OCI-LY7 (cell line): ENCODE measurements at regions not wholly inside any gene's neighbourhood (a gene's known extent, or its start where the extent isn't known, plus 50 kb on each side); places are given as distances from the start of the nearest gene placed in this dataset.

Source experiments
- BruUV-seq: library from RNA; stranded (reverse); fragments of 400-500 nt; replicated peaks from 2 replicates; lab custom pipeline; 2021; lab: Mats Ljungman, UMichigan
- CTCF ChIA-PET: fragments of 300-600 bp; sonication (Branson Sonifier 250); formaldehyde crosslinking; loops from one replicate; lab custom pipeline; 2022; ENCODE audit warnings: antibody characterized with exemption; ENCODE audit not compliant: unreplicated experiment; lab: Charles Lee
- POLR2A ChIA-PET: fragments of 300-600 bp; sonication (Branson Sonifier 250); formaldehyde crosslinking; loops from one replicate; lab custom pipeline; 2022; ENCODE audit warnings: antibody characterized with exemption; lab: Charles Lee
- DNase-seq: peaks from one replicate; pipeline ENCODE4 v3.0.0-alpha.2; 2015; ENCODE audit warnings: low spot score
- H2AFZ ChIP-seq: fragments of 200-600 bp; sonication (generic), shearing (Covaris generic); 2 replicates; pipeline ENCODE4 v1.6.1; 2014; ENCODE audit warnings: mild to moderate bottlenecking, antibody characterized with exemption, low read length, moderate library complexity
- H3K27ac ChIP-seq: fragments of 200-600 bp; sonication (generic); 2 replicates; pipeline ENCODE4 v1.5.1; 2014; ENCODE audit warnings: mixed run types, low read depth, mild to moderate bottlenecking, moderate library complexity, low read length, inconsistent platforms; ENCODE audit not compliant: poor library complexity, severe bottlenecking
- H3K36me3 ChIP-seq: fragments of 200-600 bp; sonication (generic); 2 replicates; pipeline ENCODE4 v1.6.1; 2014; ENCODE audit warnings: mild to moderate bottlenecking, antibody characterized with exemption, low read length, moderate library complexity, mixed read lengths; ENCODE audit not compliant: insufficient read depth
- H3K4me1 ChIP-seq: fragments of 200-600 bp; sonication (generic); 2 replicates; pipeline ENCODE4 v1.5.1; 2014; ENCODE audit warnings: mild to moderate bottlenecking, low read length; ENCODE audit not compliant: insufficient read depth, poor library complexity, severe bottlenecking
- H3K4me2 ChIP-seq: fragments of 200-600 bp; sonication (generic); 2 replicates; pipeline ENCODE4 v1.6.1; 2014; ENCODE audit warnings: mild to moderate bottlenecking, low read length
- H3K4me3 ChIP-seq: fragments of 200-600 bp; sonication (generic); 2 replicates; pipeline ENCODE4 v1.5.1; 2014; ENCODE audit warnings: mild to moderate bottlenecking, low read depth, low read length; ENCODE audit not compliant: poor library complexity, severe bottlenecking
- H3K79me2 ChIP-seq: fragments of 200-600 bp; sonication (generic); 2 replicates; pipeline ENCODE4 v1.6.1; 2016; ENCODE audit warnings: low read depth, mild to moderate bottlenecking, low read length, moderate library complexity, mixed read lengths; ENCODE audit not compliant: insufficient read depth
- H3K9me2 ChIP-seq: fragments of 200-600 bp; sonication (generic); 2 replicates; pipeline ENCODE4 v1.6.1; 2016; ENCODE audit warnings: mild to moderate bottlenecking, low read length, mixed read lengths; ENCODE audit not compliant: insufficient read depth
- H3K9me3 ChIP-seq: fragments of 200-600 bp; sonication (generic); 2 replicates; pipeline ENCODE4 v1.6.1; 2014; ENCODE audit warnings: mild to moderate bottlenecking, mixed run types, low read length, mixed read lengths
- H4K20me1 ChIP-seq: fragments of 200-600 bp; sonication (generic); 2 replicates; pipeline ENCODE4 v1.6.1; 2014; ENCODE audit warnings: mild to moderate bottlenecking, antibody characterized with exemption, low read length, moderate library complexity, mixed read lengths; ENCODE audit not compliant: insufficient read depth
- EZH2phosphoT487 ChIP-seq: fragments of 200-600 bp; sonication (generic); IDR thresholded peaks from 2 replicates; pipeline ENCODE4 v1.6.1; 2018; ENCODE audit warnings: low read depth, borderline replicate concordance, mild to moderate bottlenecking, mixed run types, antibody characterized with exemption, low read length, moderate library complexity, mixed read lengths
- intact Hi-C: fragments of 100-400 bp; cut with micrococcal nuclease; formaldehyde crosslinking; loops from one replicate; pipeline ENCODE4 v1.10.0; 2022; ENCODE audit not compliant: unreplicated experiment
- TF ChIP-seq, protein P1 (sequence below): fragments of 200-600 bp; sonication (generic); conservative IDR thresholded peaks from 2 replicates; pipeline ENCODE4 v1.5.1; 2014; ENCODE audit warnings: mild to moderate bottlenecking, antibody characterized with exemption, low read length, moderate library complexity, mixed read lengths

DNA sequence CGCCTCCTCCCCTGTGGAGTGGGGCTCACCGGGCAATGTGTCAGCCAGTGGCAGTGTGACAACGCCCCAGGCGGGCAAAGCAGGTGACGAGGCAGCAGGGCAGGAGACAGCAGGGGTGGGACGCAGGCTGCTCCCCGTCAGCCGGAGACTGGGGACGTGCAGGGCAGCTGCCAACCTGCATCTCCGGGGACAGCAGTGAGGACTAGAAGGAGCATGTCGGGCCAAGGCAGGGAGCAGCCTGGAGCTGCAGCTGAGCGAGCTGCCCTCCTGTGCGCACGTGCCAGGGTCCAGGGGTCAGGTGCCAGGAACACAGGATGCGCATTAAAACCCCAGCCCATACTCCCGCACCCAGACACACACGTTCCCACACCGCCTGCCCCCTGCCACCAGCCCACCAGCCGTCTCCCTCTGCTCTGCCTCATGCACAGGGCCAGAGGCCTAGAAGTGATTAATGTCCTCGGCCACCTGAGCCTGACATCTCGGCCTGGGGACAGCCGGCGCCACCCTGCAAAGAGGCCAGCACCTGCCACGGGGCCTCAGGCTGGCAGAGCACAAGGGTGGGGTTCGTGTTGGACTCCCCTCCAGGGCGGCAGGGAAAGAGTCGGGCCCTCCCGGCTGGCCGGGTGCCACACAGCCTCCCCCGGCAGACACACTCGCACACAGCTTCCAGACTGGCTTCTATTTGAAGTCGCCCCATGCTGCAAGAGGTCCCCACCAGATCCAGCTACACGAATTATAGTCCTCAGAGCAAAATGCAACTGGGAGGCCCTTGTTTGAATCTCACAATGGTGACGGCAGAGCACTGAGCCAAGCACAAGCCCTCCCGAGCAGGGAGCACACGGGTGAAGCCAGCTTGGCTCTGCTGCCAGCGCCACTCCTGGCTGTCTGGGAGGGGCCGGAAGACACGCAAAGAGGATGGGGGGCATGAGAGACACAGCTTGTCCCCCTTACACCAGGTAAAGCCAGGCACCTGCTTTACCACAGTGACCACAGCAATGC, 90.4 kb downstream of the RBFOX3 start:
- Histone ChIP-seq H3K9me3 (no peaks in the 10 kb centered on the region), H3K4me1 (no peaks in the 10 kb centered on the region), H3K36me3 (no peaks in the 10 kb centered on the region), H3K4me2 (no peak overlapping the region), H4K20me1 (no peaks in the 10 kb centered on the region), H3K4me3 (no peak overlapping the region), H3K9me2 (no peaks in the 10 kb centered on the region), H3K27ac (no peak overlapping the region), H3K79me2 (no peaks in the 10 kb centered on the region), H2AFZ (no peak overlapping the region)
- DNase-seq: no peak
- intact Hi-C loops: no loop called here
- CTCF ChIA-PET: no interaction called here
- POLR2A ChIA-PET: no interaction called here
- TF ChIP-seq EZH2phosphoT487: no peak
- TF ChIP-seq, protein P1, sequence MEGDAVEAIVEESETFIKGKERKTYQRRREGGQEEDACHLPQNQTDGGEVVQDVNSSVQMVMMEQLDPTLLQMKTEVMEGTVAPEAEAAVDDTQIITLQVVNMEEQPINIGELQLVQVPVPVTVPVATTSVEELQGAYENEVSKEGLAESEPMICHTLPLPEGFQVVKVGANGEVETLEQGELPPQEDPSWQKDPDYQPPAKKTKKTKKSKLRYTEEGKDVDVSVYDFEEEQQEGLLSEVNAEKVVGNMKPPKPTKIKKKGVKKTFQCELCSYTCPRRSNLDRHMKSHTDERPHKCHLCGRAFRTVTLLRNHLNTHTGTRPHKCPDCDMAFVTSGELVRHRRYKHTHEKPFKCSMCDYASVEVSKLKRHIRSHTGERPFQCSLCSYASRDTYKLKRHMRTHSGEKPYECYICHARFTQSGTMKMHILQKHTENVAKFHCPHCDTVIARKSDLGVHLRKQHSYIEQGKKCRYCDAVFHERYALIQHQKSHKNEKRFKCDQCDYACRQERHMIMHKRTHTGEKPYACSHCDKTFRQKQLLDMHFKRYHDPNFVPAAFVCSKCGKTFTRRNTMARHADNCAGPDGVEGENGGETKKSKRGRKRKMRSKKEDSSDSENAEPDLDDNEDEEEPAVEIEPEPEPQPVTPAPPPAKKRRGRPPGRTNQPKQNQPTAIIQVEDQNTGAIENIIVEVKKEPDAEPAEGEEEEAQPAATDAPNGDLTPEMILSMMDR: no peak
- BruUV-seq: no TSS peak

DNA sequence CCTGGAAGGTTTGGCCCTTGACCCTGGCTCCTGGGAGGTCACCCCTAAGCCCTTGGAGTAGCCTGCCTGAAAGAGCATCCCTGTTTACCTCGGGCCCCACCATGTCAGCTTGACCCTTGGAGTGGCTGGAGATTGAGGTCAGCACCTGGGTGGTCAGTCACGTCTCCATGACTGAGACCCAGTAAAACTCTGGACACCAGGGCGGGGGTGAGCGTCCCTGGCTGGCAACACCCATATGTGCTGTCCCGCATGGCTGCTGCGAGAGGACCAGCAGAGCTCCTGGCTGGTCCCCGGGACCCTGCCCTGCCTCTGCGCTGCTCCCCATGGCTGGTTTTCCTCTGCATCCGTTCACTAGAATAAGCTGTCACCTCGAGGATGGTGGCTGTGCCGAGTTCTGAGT, 91.2 kb downstream of the RBFOX3 start:
- H3K79me2 ChIP-seq: no peaks in the 10 kb centered on the region
- H3K9me2 ChIP-seq: no peaks in the 10 kb centered on the region
- H3K9me3 ChIP-seq: no peaks in the 10 kb centered on the region
- ChIA-PET POLR2A (no interaction called here), CTCF (no interaction called here)
- no peak for DNase-seq
- no peak overlapping the region for H2AFZ ChIP-seq
- TF ChIP-seq, protein P1: no peak
- no peak for TF ChIP-seq EZH2phosphoT487
- no peak overlapping the region for H3K4me2 ChIP-seq
- intact Hi-C loops: no loop called here
- no peaks in the 10 kb centered on the region for H3K36me3 ChIP-seq
- no peak overlapping the region for H3K4me3 ChIP-seq
- H3K4me1 ChIP-seq: no peaks in the 10 kb centered on the region
- no peak overlapping the region for H3K27ac ChIP-seq
- no TSS peak for BruUV-seq
- H4K20me1 ChIP-seq: no peaks in the 10 kb centered on the region
